Fibroblast of lung (primary cell): ENCODE measurements at regions not wholly inside any gene's neighbourhood (a gene's known extent, or its start where the extent isn't known, plus 50 kb on each side); places are given as distances from the start of the nearest gene placed in this dataset.

Source experiments
- DNase-seq, 2 donors: peaks; one replicate each; pipeline versions ENCODE4 v3.0.0 to v3.0.0-alpha.2; 2010; ENCODE audit warnings: low read depth in 2 of 2
- H2AFZ ChIP-seq: 2 replicates; pipeline ENCODE4 v1.5.1; 2012; ENCODE audit warnings: low read length, control low read depth, inconsistent platforms
- H3K27ac ChIP-seq: 2 replicates; pipeline ENCODE4 v1.5.1; 2011; ENCODE audit warnings: low read length, control low read depth; ENCODE audit not compliant: insufficient read depth
- H3K27me3 ChIP-seq: 2 replicates; pipeline ENCODE4 v1.5.1; 2011; ENCODE audit warnings: mild to moderate bottlenecking, low read length; ENCODE audit not compliant: control insufficient read depth, insufficient read depth
- H3K36me3 ChIP-seq: 2 replicates; pipeline ENCODE4 v1.5.1; 2011; ENCODE audit warnings: low read length; ENCODE audit not compliant: control insufficient read depth, insufficient read depth
- H3K4me1 ChIP-seq: 2 replicates; pipeline ENCODE4 v1.5.1; 2011; ENCODE audit warnings: low read length; ENCODE audit not compliant: control insufficient read depth, insufficient read depth; ENCODE audit errors: extremely low read depth
- H3K4me2 ChIP-seq: 2 replicates; pipeline ENCODE4 v1.5.1; 2011; ENCODE audit warnings: low read length, control low read depth; ENCODE audit not compliant: insufficient read depth; ENCODE audit errors: extremely low read depth
- H3K4me3 ChIP-seq, 4 experiments: fragments of 200-600 bp in 1 of 4; sonication (generic) in 1 of 4; replicated peaks in 1 of 4; 2 replicates each; pipeline ENCODE4 v1.5.1; 2011 to 2016; ENCODE audit warnings: low read length in 4 of 4, low read depth in 3 of 4, mild to moderate bottlenecking in 3 of 4, control low read depth in 2 of 4, inconsistent platforms in 1 of 4, mixed read lengths in 1 of 4; ENCODE audit not compliant: insufficient read depth in 1 of 4; ENCODE audit errors: control extremely low read depth in 1 of 4
- H3K79me2 ChIP-seq: 2 replicates; pipeline ENCODE4 v1.5.1; 2012; ENCODE audit warnings: mild to moderate bottlenecking, low read length, inconsistent platforms; ENCODE audit not compliant: control insufficient read depth, insufficient read depth
- H3K9ac ChIP-seq: 2 replicates; pipeline ENCODE4 v1.5.1; 2011; ENCODE audit warnings: mild to moderate bottlenecking, low read length, control low read depth; ENCODE audit not compliant: insufficient read depth
- H3K9me3 ChIP-seq: 2 replicates; pipeline ENCODE4 v1.5.1; 2012; ENCODE audit warnings: low read depth, low read length; ENCODE audit not compliant: control insufficient read depth, insufficient read depth
- H4K20me1 ChIP-seq: 2 replicates; pipeline ENCODE4 v1.5.1; 2011; ENCODE audit warnings: low read length; ENCODE audit not compliant: control insufficient read depth, insufficient read depth; ENCODE audit errors: extremely low read depth
- CTCF ChIP-seq, 2 donors: IDR thresholded peaks in 1 of 2; conservative IDR thresholded peaks in 1 of 2; 1 replicate in 1 of 2; 2 replicates in 1 of 2; pipeline ENCODE4 v1.5.1; 2011 to 2012; ENCODE audit warnings: low read length in 2 of 2, control low read depth in 1 of 2, inconsistent platforms in 1 of 2, low read depth in 1 of 2, mild to moderate bottlenecking in 1 of 2
- EZH2 ChIP-seq: IDR thresholded peaks from 2 replicates; pipeline ENCODE4 v1.5.1; 2012; ENCODE audit warnings: low read length, control low read depth, mild to moderate bottlenecking; ENCODE audit errors: missing control alignments

- TF ChIP-seq CTCF (conservative IDR thresholded peaks at IDR 0.05 in 1 of 2, IDR thresholded peaks at IDR 0.05 in 1 of 2; ENCODE audit: low read depth in 1 of 2, low read length in 2 of 2) (no peak), EZH2 (no peak)
Measured at GRCh38 chr3:65109966-65110500, 422.2 kb upstream of the ADAMTS9 start.

GRCh38 chr3:65107174-65107573, 419.4 kb upstream of the ADAMTS9 start:
- Histone ChIP-seq H3K27me3 (no peaks in the 10 kb centered on the region), H2AFZ (no peak overlapping the region), H3K4me2 (no peak overlapping the region), H3K27ac (no peak overlapping the region), H3K36me3 (no peaks in the 10 kb centered on the region), H3K79me2 (no peaks in the 10 kb centered on the region), H4K20me1 (no peaks in the 10 kb centered on the region), H3K9ac (no peak overlapping the region), H3K4me1 (no peaks in the 10 kb centered on the region), H3K9me3 (no peaks in the 10 kb centered on the region), H3K4me3 (no peak overlapping the region)
- peak; percentile 51 for DNase-seq
- TF ChIP-seq CTCF (conservative IDR thresholded peaks at IDR 0.05 in 1 of 2, IDR thresholded peaks at IDR 0.05 in 1 of 2; ENCODE audit: low read depth in 1 of 2, low read length in 2 of 2) = no peak
- no peak for TF ChIP-seq EZH2

More at GRCh38 chr3:65109966-65110500, 422.2 kb upstream of the ADAMTS9 start:
- Histone ChIP-seq H3K9ac (no peak overlapping the region), H3K4me1 (no peaks in the 10 kb centered on the region), H3K4me2 (no peak overlapping the region), H2AFZ (no peak overlapping the region), H3K27me3 (no peaks in the 10 kb centered on the region), H3K27ac (no peak overlapping the region), H3K79me2 (no peaks in the 10 kb centered on the region), H3K36me3 (no peaks in the 10 kb centered on the region), H4K20me1 (no peaks in the 10 kb centered on the region), H3K4me3 (no peak overlapping the region), H3K9me3 (no peaks in the 10 kb centered on the region)
- no peak for DNase-seq

- no peak overlapping the region for H3K27ac ChIP-seq
- no peaks in the 10 kb centered on the region for H4K20me1 ChIP-seq
- no peak overlapping the region for H3K4me2 ChIP-seq
- peak in 1 of 2 donors; percentile 43 for DNase-seq
- H3K27me3 ChIP-seq = no peaks in the 10 kb centered on the region
- no peak overlapping the region for H3K4me3 ChIP-seq
- H2AFZ ChIP-seq = no peak overlapping the region
- H3K36me3 ChIP-seq = no peaks in the 10 kb centered on the region
- no peaks in the 10 kb centered on the region for H3K9me3 ChIP-seq
- no peaks in the 10 kb centered on the region for H3K79me2 ChIP-seq
- H3K9ac ChIP-seq = no peak overlapping the region
- TF ChIP-seq CTCF (conservative IDR thresholded peaks at IDR 0.05 in 1 of 2, IDR thresholded peaks at IDR 0.05 in 1 of 2; ENCODE audit: low read depth in 1 of 2, low read length in 2 of 2) = no peak
- no peak for TF ChIP-seq EZH2
- no peaks in the 10 kb centered on the region for H3K4me1 ChIP-seq
Measured at GRCh38 chr3:65101450-65101849, 413.6 kb upstream of the ADAMTS9 start.
